ENCODE measurements at regions not wholly inside any gene's neighbourhood (a gene's known extent, or its start where the extent isn't known, plus 50 kb on each side); places are given as distances from the start of the nearest gene placed in this dataset.
A peak's percentile ranks its signal among the peaks of the same experiment; 100 is the strongest.

GRCh38 chr2:59490192-59490591 is 1063.3 kb downstream of the BCL11A start:
- H3K4me2 ChIP-seq = no peak overlapping the region
- FAIRE-seq (no peak), ATAC-seq (no peak), DNase-seq (ENCODE audit: low read depth in 1 of 2, low spot score in 1 of 2) (no peak)
- POLR2A ChIA-PET = no interaction called here
- H3K4me1 ChIP-seq = no peaks in the 10 kb centered on the region
- TF ChIP-seq HES2 (IDR thresholded peaks at IDR 0.05) (no peak), MAFK (IDR thresholded peaks at IDR 0.05; ENCODE audit: partially characterized antibody) (peak; percentile 52), ESRRA (IDR thresholded peaks at IDR 0.05; ENCODE audit: borderline replicate concordance, low read length) (no peak), NR3C1 (IDR thresholded peaks at IDR 0.05) (no peak)
- WGBS (ENCODE audit: missing lambda C conversion rate) = 35% methylated on average over 2 of the region's 2 CpGs
- no peak overlapping the region for H3K4me3 ChIP-seq
- H3K27ac ChIP-seq = no peak overlapping the region
- H3K9me3 ChIP-seq = no peaks in the 10 kb centered on the region; the same call in 2 of the 3 replicates
- CTCF ChIA-PET = no interaction called here

GRCh38 chr2:59484673-59485072 is 1068.8 kb downstream of the BCL11A start:
- ChIA-PET CTCF (no interaction called here), POLR2A (no interaction called here)
- FAIRE-seq (no peak), DNase-seq (ENCODE audit: low read depth in 1 of 2, low spot score in 1 of 2) (no peak), ATAC-seq (no peak)
- 7% methylated on average over 3 of the region's 3 CpGs for WGBS (ENCODE audit: missing lambda C conversion rate)
- no peak overlapping the region for H3K4me3 ChIP-seq
- no peaks in the 10 kb centered on the region for H3K4me1 ChIP-seq
- H3K4me2 ChIP-seq = no peak overlapping the region
- H3K9me3 ChIP-seq = no peaks in the 10 kb centered on the region
- H3K27ac ChIP-seq = no peak overlapping the region
- TF ChIP-seq MAFK (IDR thresholded peaks at IDR 0.05; ENCODE audit: partially characterized antibody) (peak; percentile 58), POLR2A (IDR thresholded peaks at IDR 0.05; ENCODE audit: low read length) (no peak)

- no peak for ATAC-seq
- Histone ChIP-seq H3K4me1 (no peaks in the 10 kb centered on the region), H3K27ac (no peak overlapping the region), H3K4me3 (no peak overlapping the region), H3K4me2 (0 out of 3 replicates have a peak overlapping the region, but pooled peaks have one; percentile 9), H3K9me3 (0 out of 3 replicates have a peak, but pooled peaks cover 2% of the 10 kb centered on the region)
- ChIA-PET CTCF (no interaction called here), POLR2A (no interaction called here)
- no peak for TF ChIP-seq ZFP36 (IDR thresholded peaks at IDR 0.05; ENCODE audit: borderline replicate concordance, partially characterized antibody)
- no peak for TF ChIP-seq TFCP2L1 (CRISPR knock-in tag; IDR thresholded peaks at IDR 0.05)
- TF ChIP-seq USF2 (IDR thresholded peaks at IDR 0.05) = no peak
- TF ChIP-seq ELK1 (IDR thresholded peaks at IDR 0.05; ENCODE audit: low read depth, low read length) = no peak
- no peak for TF ChIP-seq MAZ (IDR thresholded peaks at IDR 0.05; ENCODE audit: borderline replicate concordance, low read depth, low read length)
- TF ChIP-seq JUNB (IDR thresholded peaks at IDR 0.05) = no peak
- no peak for TF ChIP-seq HEYL (CRISPR knock-in tag; IDR thresholded peaks at IDR 0.05)
- TF ChIP-seq ESRRA (IDR thresholded peaks at IDR 0.05; ENCODE audit: borderline replicate concordance, low read length) = no peak
- TF ChIP-seq FOSB (CRISPR knock-in tag; IDR thresholded peaks at IDR 0.05) = no peak
- no peak for TF ChIP-seq KDM5A (IDR thresholded peaks at IDR 0.05)
- TF ChIP-seq FOSL2 (IDR thresholded peaks at IDR 0.05) = no peak
- TF ChIP-seq FOSL2 (CRISPR knock-in tag; IDR thresholded peaks at IDR 0.05) = no peak
- TF ChIP-seq EHF (CRISPR knock-in tag; IDR thresholded peaks at IDR 0.05) = no peak
- TF ChIP-seq MYC (IDR thresholded peaks at IDR 0.05; ENCODE audit: borderline replicate concordance, low read length) = no peak
- no peak for TF ChIP-seq TP53 (CRISPR knock-in tag; IDR thresholded peaks at IDR 0.05)
- no peak for TF ChIP-seq PHF8 (IDR thresholded peaks at IDR 0.05; ENCODE audit: borderline replicate concordance, low read depth)
- no peak for TF ChIP-seq ZC3H11A (IDR thresholded peaks at IDR 0.05)
- no peak for TF ChIP-seq KDM1A (IDR thresholded peaks at IDR 0.05; ENCODE audit: low read depth)
- TF ChIP-seq REST (IDR thresholded peaks at IDR 0.05) = no peak
- no peak for TF ChIP-seq RCOR1 (IDR thresholded peaks at IDR 0.05; ENCODE audit: low read depth, low read length)
- no peak for TF ChIP-seq HOXB5 (CRISPR knock-in tag; IDR thresholded peaks at IDR 0.05)
- FAIRE-seq = no peak
- 6% methylated on average over 4 of the region's 4 CpGs for WGBS (ENCODE audit: missing lambda C conversion rate)
- no peak for DNase-seq (ENCODE audit: low read depth in 1 of 2, low spot score in 1 of 2)
Measured at GRCh38 chr2:59463426-59463825, 1090.0 kb downstream of the BCL11A start.

All from A549 (cell line).